ENCODE measurements at regions not wholly inside any gene's neighbourhood (a gene's known extent, or its start where the extent isn't known, plus 50 kb on each side); places are given as distances from the start of the nearest gene placed in this dataset.

DNA sequence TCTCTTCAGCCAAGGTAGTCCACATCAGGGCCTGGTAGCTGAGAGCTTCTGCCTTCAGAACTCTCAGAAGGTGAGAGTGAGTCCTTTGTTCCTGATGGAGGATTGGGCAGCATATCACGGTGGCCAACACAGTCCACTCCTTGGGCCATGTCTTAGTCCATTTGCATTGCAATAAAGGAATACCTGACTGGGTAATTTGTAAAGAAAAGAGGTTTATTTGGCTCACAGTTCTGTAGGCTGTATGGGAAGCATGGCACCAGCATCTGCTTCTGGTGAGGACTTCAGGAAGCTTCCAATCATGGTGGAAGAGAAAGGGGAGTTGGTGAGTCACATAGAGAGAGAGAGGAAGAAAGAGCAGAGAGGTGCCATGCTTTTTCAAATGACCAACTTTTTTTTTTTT, 98.8 kb downstream of the ADCYAP1 start:
- Histone ChIP-seq H3K36me3 (ENCODE audit: control insufficient read depth in 1 of 2, insufficient read depth in 2 of 2, low read length in 2 of 2) (no peaks in the 10 kb centered on the region), H3K18ac (ENCODE audit: low read length) (no peak overlapping the region), H3K79me2 (ENCODE audit: control insufficient read depth, insufficient read depth, low read length, poor library complexity) (no peaks in the 10 kb centered on the region), H2BK12ac (ENCODE audit: low read length) (no peak overlapping the region), H4K12ac (ENCODE audit: low read depth, low read length) (no peak overlapping the region), H3K4ac (ENCODE audit: low read depth, low read length) (no peak overlapping the region), H3K27me3 (ENCODE audit: insufficient read depth, low read length) (no peaks in the 10 kb centered on the region), H2AK5ac (ENCODE audit: low read length) (no peak overlapping the region), H3K4me1 (ENCODE audit: control insufficient read depth in 1 of 2, insufficient read depth in 2 of 2, low read length in 2 of 2) (no peaks in the 10 kb centered on the region), H3K9ac (ENCODE audit: low read length) (no peak overlapping the region), H4K91ac (ENCODE audit: low read depth, low read length) (no peak overlapping the region), H4K8ac (ENCODE audit: low read depth, low read length) (no peak overlapping the region), H3K4me2 (ENCODE audit: low read length) (no peak overlapping the region), H3K14ac (ENCODE audit: low read length) (no peak overlapping the region), H3K23ac (ENCODE audit: low read length) (no peak overlapping the region), H3K9me3 (ENCODE audit: insufficient read depth, low read depth, low read length) (peaks cover 2% of the 10 kb centered on the region), H2AFZ (ENCODE audit: insufficient read depth, low read length, poor library complexity) (no peak overlapping the region), H3K79me1 (ENCODE audit: low read length) (no peaks in the 10 kb centered on the region), H3K4me3 (ENCODE audit: low read depth, low read length) (no peak overlapping the region), H3K27ac (ENCODE audit: low read depth, low read length) (no peak overlapping the region), H2BK120ac (ENCODE audit: insufficient read depth, low read length, poor library complexity) (no peak overlapping the region), H2BK5ac (ENCODE audit: low read depth, low read length, poor library complexity) (no peak overlapping the region)
- WGBS (ENCODE audit: extremely low coverage, insufficient coverage, insufficient read length): no CpG with 5 or more reads among the region's 1 CpG
- DNase-seq: no peak

DNA sequence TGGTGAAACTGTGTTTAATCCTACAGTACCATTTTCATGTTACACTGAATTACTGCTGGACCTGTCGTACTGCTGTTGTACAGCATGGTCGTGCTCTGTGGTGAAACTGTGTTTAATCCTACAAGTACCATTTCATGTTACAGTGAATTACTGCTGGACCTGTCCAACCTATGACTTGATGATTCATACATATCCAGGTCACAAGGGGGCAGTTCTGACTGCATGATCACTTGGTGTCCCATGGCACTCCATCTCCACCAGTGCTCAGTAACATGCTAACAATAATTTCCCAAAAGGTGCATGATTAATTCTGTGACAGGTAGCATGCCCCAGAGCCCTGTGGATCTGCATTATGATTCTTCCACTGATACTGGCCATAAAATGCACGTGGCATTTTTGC, 101.6 kb downstream of the ADCYAP1 start:
- WGBS (ENCODE audit: extremely low coverage, insufficient coverage, insufficient read length): no CpG with 5 or more reads among the region's 3 CpGs
- Histone ChIP-seq H3K4me2 (ENCODE audit: low read length) (no peak overlapping the region), H4K8ac (ENCODE audit: low read depth, low read length) (no peak overlapping the region), H3K27me3 (ENCODE audit: insufficient read depth, low read length) (no peaks in the 10 kb centered on the region), H3K27ac (ENCODE audit: low read depth, low read length) (no peak overlapping the region), H3K14ac (ENCODE audit: low read length) (no peak overlapping the region), H3K9ac (ENCODE audit: low read length) (no peak overlapping the region), H2BK5ac (ENCODE audit: low read depth, low read length, poor library complexity) (no peak overlapping the region), H3K9me3 (ENCODE audit: insufficient read depth, low read depth, low read length) (peaks cover 2% of the 10 kb centered on the region), H3K4me1 (ENCODE audit: control insufficient read depth in 1 of 2, insufficient read depth in 2 of 2, low read length in 2 of 2) (no peaks in the 10 kb centered on the region), H3K79me1 (ENCODE audit: low read length) (no peaks in the 10 kb centered on the region), H3K4me3 (ENCODE audit: low read depth, low read length) (no peak overlapping the region), H2BK120ac (ENCODE audit: insufficient read depth, low read length, poor library complexity) (no peak overlapping the region), H2AK5ac (ENCODE audit: low read length) (no peak overlapping the region), H2AFZ (ENCODE audit: insufficient read depth, low read length, poor library complexity) (no peak overlapping the region), H3K4ac (ENCODE audit: low read depth, low read length) (no peak overlapping the region), H4K12ac (ENCODE audit: low read depth, low read length) (no peak overlapping the region), H3K79me2 (ENCODE audit: control insufficient read depth, insufficient read depth, low read length, poor library complexity) (no peaks in the 10 kb centered on the region), H2BK12ac (ENCODE audit: low read length) (no peak overlapping the region), H3K23ac (ENCODE audit: low read length) (no peak overlapping the region), H4K91ac (ENCODE audit: low read depth, low read length) (no peak overlapping the region), H3K18ac (ENCODE audit: low read length) (no peak overlapping the region), H3K36me3 (ENCODE audit: control insufficient read depth in 1 of 2, insufficient read depth in 2 of 2, low read length in 2 of 2) (no peaks in the 10 kb centered on the region)
- no peak for DNase-seq

- H3K4ac ChIP-seq (ENCODE audit: low read depth, low read length): no peak overlapping the region
- no peak overlapping the region for H3K23ac ChIP-seq (ENCODE audit: low read length)
- H3K18ac ChIP-seq (ENCODE audit: low read length): no peak overlapping the region
- no peak overlapping the region for H2AK5ac ChIP-seq (ENCODE audit: low read length)
- no peaks in the 10 kb centered on the region for H3K79me2 ChIP-seq (ENCODE audit: control insufficient read depth, insufficient read depth, low read length, poor library complexity)
- H3K14ac ChIP-seq (ENCODE audit: low read length): no peak overlapping the region
- H2BK120ac ChIP-seq (ENCODE audit: insufficient read depth, low read length, poor library complexity): no peak overlapping the region
- DNase-seq: no peak
- H4K8ac ChIP-seq (ENCODE audit: low read depth, low read length): no peak overlapping the region
- H3K9ac ChIP-seq (ENCODE audit: low read length): no peak overlapping the region
- H2BK5ac ChIP-seq (ENCODE audit: low read depth, low read length, poor library complexity): no peak overlapping the region
- H3K4me1 ChIP-seq (ENCODE audit: control insufficient read depth in 1 of 2, insufficient read depth in 2 of 2, low read length in 2 of 2): no peaks in the 10 kb centered on the region
- H4K91ac ChIP-seq (ENCODE audit: low read depth, low read length): no peak overlapping the region
- H2BK12ac ChIP-seq (ENCODE audit: low read length): no peak overlapping the region
- H3K36me3 ChIP-seq (ENCODE audit: control insufficient read depth in 1 of 2, insufficient read depth in 2 of 2, low read length in 2 of 2): no peaks in the 10 kb centered on the region
- peaks cover 3% of the 10 kb centered on the region for H3K79me1 ChIP-seq (ENCODE audit: low read length)
- H3K9me3 ChIP-seq (ENCODE audit: insufficient read depth, low read depth, low read length): peaks cover 2% of the 10 kb centered on the region
- no peak overlapping the region for H3K4me2 ChIP-seq (ENCODE audit: low read length)
- no peaks in the 10 kb centered on the region for H3K27me3 ChIP-seq (ENCODE audit: insufficient read depth, low read length)
- no CpG with 5 or more reads among the region's 6 CpGs for WGBS (ENCODE audit: extremely low coverage, insufficient coverage, insufficient read length)
- H4K12ac ChIP-seq (ENCODE audit: low read depth, low read length): no peak overlapping the region
- no peak overlapping the region for H3K27ac ChIP-seq (ENCODE audit: low read depth, low read length)
- H2AFZ ChIP-seq (ENCODE audit: insufficient read depth, low read length, poor library complexity): no peak overlapping the region
- no peak overlapping the region for H3K4me3 ChIP-seq (ENCODE audit: low read depth, low read length)
Observed at GRCh38 chr18:1006965-1007364, 102.3 kb downstream of the ADCYAP1 start.

DNA sequence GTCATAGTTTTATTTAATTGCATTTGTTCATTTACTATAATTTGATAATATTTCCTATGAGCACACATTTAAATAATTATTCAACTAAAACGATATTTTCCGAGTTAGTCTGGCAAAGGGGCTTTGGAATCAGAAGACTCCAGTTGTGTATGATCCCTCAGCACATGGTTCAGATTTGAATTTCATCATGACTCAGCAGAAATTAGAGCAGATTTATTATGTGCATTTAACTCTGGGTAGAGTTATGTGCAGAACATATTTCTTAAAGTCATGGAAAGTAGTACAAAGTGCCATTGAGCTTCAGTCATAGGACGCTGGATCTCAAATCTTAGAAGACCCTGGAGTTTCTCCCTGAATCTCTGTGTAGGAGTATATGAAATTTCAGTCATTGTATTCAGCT, 106.7 kb downstream of the ADCYAP1 start:
- Histone ChIP-seq H2BK5ac (ENCODE audit: low read depth, low read length, poor library complexity) (no peak overlapping the region), H2AK5ac (ENCODE audit: low read length) (no peak overlapping the region), H3K14ac (ENCODE audit: low read length) (no peak overlapping the region), H3K18ac (ENCODE audit: low read length) (no peak overlapping the region), H3K4me1 (ENCODE audit: control insufficient read depth in 1 of 2, insufficient read depth in 2 of 2, low read length in 2 of 2) (peaks cover 8 to 16% of the 10 kb centered on the region in 2 experiments), H3K4me2 (ENCODE audit: low read length) (no peak overlapping the region), H2AFZ (ENCODE audit: insufficient read depth, low read length, poor library complexity) (no peak overlapping the region), H3K27ac (ENCODE audit: low read depth, low read length) (no peak overlapping the region), H3K79me1 (ENCODE audit: low read length) (peaks cover 12% of the 10 kb centered on the region), H3K36me3 (ENCODE audit: control insufficient read depth in 1 of 2, insufficient read depth in 2 of 2, low read length in 2 of 2) (no peaks in the 10 kb centered on the region), H4K8ac (ENCODE audit: low read depth, low read length) (no peak overlapping the region), H3K9me3 (ENCODE audit: insufficient read depth, low read depth, low read length) (no peaks in the 10 kb centered on the region), H4K91ac (ENCODE audit: low read depth, low read length) (no peak overlapping the region), H3K4me3 (ENCODE audit: low read depth, low read length) (no peak overlapping the region), H2BK120ac (ENCODE audit: insufficient read depth, low read length, poor library complexity) (no peak overlapping the region), H2BK12ac (ENCODE audit: low read length) (no peak overlapping the region), H4K12ac (ENCODE audit: low read depth, low read length) (no peak overlapping the region), H3K79me2 (ENCODE audit: control insufficient read depth, insufficient read depth, low read length, poor library complexity) (no peaks in the 10 kb centered on the region), H3K4ac (ENCODE audit: low read depth, low read length) (no peak overlapping the region), H3K23ac (ENCODE audit: low read length) (no peak overlapping the region), H3K9ac (ENCODE audit: low read length) (no peak overlapping the region), H3K27me3 (ENCODE audit: insufficient read depth, low read length) (no peaks in the 10 kb centered on the region)
- no CpG with 5 or more reads among the region's 3 CpGs for WGBS (ENCODE audit: extremely low coverage, insufficient coverage, insufficient read length)
- no peak for DNase-seq

All from trophoblast cell (in vitro differentiated cells and primary cell).